Skin epidermis (tissue), 12 donors: ENCODE measurements at regions not wholly inside any gene's neighbourhood (a gene's known extent, or its start where the extent isn't known, plus 50 kb on each side); places are given as distances from the start of the nearest gene placed in this dataset.
A peak's percentile ranks its signal among the peaks of the same experiment; 100 is the strongest.

Source experiments
- H3K27ac ChIP-seq, 21 experiments: fragments of 200-600 bp; sonication (generic) in 11 of 21; one replicate each; pipeline ENCODE4 v1.5.0; 2020; ENCODE audit warnings: mild to moderate bottlenecking in 3 of 21, inconsistent platforms in 2 of 21, moderate library complexity in 2 of 21
- H3K4me3 ChIP-seq, 7 experiments: fragments of 200-600 bp; sonication (generic) in 2 of 7; one replicate each; pipeline ENCODE4 v1.5.0; 2020; ENCODE audit warnings: inconsistent platforms in 2 of 7, mild to moderate bottlenecking in 2 of 7, moderate library complexity in 1 of 7

DNA sequence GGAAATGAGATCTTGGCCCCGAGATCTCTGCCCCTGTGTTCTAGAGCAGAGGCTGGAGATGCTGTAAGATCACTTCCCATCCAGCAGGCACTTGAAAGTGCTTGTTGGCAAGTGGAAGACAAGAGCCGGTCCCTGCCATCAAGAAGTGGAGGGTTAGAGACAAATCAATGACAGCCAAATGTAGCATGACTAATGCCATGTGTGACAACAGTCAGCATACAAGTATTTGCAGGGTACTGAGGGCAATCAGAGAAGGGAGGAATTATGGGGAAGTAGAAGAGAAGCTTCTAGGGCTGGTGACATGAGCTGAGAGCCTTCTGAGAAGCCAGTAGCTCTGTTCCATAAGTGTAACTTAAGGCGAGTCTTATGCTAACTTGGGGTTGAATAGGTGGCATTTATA is 58.6 kb downstream of the TMEM17 start:
- no peak overlapping the region for H3K27ac ChIP-seq

DNA sequence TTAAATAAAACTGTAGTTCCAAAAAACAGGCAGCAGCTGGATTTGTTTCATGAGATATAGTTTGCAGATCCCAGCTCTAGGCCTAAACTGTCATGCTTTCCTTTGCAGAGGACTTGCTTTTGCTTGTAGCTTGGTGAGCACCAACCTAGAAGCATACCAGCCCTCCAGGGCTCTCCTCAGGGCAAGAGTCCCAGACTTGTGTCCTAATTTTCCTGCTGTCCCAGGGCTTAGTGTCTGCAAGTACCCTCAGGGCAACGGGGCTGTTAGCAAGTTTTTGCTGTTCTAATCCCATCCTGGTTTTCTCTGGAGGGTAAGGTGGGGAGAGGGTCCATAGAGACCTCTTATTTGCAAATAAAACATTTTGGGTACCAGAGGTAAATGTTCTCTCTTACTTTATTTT is 59.5 kb downstream of the TMEM17 start:
- no peak overlapping the region for H3K27ac ChIP-seq
- peak overlapping the region in 1 of 7 experiments; percentile 11 for H3K4me3 ChIP-seq

More for the DNA sequence above, 58.6 kb downstream of the TMEM17 start:
- no peak overlapping the region for H3K4me3 ChIP-seq

DNA sequence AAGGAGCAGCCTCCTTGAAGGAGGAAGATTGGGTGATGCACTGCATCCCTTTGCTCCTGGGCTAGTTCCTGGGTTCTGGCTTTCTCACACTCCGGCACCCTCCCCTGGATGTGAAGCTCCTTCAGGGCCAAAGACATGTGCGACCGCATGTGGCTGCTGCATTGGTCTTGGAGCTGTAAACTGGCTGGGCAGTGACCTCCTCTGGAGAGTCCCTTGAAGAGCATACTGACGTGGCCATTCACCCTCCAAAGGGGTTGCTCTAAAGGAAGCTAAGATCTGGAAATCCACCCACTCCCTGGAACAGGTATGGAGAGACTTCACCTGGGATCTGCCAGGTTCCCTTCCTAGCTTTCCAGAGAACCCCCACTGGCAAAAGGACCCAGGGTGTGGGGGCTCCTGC is 62.1 kb downstream of the TMEM17 start:
- peak overlapping the region in 1 of 21 experiments; percentile 65 for H3K27ac ChIP-seq
- H3K4me3 ChIP-seq: peak overlapping the region in 1 of 7 experiments; percentile 28

DNA sequence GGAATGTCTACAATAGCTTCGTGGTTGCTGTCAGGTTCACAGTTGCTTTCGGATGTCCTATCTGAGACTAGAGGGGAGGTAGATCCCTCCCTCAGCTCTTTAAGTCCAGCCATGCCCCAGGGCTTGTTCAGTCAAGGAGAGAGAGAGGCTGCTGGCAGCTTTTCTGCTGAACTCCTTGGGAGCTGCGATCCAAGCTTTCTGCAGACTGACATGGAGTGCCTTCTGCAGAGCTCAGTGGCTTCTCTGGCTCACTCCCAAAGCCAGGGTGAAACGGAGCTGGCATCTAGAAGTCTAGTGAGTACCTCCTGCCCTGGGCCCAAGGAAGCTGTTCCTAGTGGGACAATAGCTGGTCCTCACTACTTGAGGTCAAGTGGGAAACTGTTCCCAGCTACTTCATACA is 62.5 kb downstream of the TMEM17 start:
- peak overlapping the region in 1 of 7 experiments; percentile 28 for H3K4me3 ChIP-seq
- peak overlapping the region in 1 of 21 experiments; percentile 65 for H3K27ac ChIP-seq

DNA sequence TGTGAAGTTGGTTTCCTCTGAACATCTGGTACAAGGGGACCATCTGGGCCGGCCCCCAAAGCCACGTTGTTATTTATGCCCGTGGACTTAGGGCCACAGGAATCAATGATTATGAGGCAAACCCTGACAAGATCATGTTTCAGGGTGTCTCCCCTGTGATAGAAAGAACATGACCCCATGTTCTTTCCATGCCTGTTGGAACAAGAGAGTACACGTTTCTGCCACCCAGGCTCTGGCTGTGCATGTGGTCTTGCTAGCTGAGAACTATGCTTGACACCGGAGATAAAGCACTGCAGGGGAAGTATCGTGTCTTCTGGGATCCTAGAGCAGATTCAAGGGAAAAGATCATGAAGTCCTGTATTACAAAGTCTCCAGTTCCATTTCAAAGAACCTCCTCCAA is 64.2 kb downstream of the TMEM17 start:
- peak overlapping the region in 3 of 21 experiments; percentile 15 to 65 (median 57) for H3K27ac ChIP-seq
- no peak overlapping the region for H3K4me3 ChIP-seq

DNA sequence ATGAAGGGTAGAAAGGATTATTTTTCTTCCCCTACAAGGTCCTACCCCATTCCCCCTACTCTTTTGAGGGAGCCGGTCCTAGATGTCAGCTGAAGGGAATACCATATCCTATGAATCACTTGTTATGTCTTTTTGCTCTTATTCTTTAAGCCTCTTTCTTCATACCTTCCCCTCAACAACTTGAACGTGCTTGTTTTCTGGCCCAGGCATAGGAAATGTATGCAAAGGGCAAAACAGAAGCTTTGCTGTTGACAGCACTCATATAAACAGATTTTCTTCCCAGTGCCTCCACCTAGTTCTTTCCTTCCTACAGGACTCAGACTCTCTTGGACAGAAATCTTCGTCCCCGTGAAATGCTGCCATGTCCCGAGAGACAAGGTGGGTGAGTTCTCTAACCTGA is 64.6 kb downstream of the TMEM17 start:
- Histone ChIP-seq H3K27ac (peak overlapping the region in 3 of 21 experiments; percentile 15 to 65 (median 57)), H3K4me3 (no peak overlapping the region)

DNA sequence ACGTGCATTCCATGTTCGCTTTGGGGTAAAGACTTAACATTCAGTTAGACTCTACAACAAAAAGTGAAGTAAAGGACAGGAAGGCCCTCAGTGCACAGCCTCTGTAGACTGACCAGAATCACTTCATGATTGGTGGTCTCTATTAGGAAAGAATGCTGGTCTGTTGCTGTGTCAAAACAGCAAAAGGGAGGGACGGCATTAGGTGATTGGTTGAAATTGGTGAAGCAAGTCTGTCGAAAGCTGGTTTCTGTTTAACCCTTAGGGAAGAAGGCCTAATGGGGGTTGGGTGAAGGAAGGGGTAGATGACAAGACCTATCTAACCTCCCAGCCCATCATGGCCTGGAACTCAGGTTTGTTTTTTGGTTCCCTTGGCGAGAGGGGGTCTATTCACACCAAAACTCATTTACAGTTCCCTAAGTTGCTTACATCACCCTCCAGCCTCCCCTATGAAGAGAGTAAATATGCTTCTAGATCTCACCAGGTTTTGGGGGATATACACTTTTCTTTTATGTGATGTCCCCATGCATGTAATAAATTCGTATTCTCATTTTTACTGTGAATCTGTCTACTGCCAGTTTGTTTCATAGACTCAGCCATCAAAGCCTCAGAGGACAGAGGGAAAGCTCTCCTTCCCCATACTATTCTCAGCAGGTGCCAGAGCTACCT is 65.6 kb downstream of the TMEM17 start:
- no peak overlapping the region for H3K4me3 ChIP-seq
- peak overlapping the region in 1 of 21 experiments; percentile 65 for H3K27ac ChIP-seq

DNA sequence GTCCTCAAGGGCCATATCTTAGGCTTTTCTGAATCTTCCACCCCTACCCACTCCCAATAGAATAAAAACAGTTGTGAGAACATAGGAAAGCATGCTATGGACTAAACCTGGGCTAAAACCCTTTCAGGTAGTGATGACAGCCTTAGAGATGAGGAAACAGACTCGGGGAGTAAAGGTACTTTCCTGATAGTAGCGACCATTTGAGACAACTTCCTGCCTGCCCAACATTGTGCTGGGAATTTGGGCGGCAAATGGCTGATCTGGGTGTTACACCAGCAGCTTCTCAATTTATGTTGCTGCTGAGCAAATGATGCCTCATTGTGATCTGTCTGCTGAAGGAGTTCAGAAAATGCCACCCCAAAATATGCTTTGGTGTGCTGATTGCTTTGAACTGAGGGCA is 66.6 kb downstream of the TMEM17 start:
- Histone ChIP-seq H3K4me3 (no peak overlapping the region), H3K27ac (no peak overlapping the region)

DNA sequence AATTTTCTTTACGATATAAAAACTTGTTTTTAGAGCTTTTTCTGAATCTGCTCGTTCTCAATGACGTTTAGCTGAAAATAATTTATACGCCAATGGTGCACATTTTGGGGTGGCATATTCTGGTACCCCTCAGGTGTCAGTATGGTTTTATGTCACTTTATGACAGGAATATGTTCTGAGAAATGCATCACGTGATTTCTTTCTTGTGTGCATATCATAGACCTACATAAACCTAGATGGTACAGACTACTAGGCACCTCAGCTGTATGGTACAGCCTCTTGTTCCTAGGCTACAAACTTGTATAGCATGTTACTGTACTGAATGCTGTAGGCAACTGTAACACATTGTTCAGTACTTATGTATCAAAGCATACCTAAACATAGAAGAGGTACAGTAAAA is 68.2 kb downstream of the TMEM17 start:
- Histone ChIP-seq H3K27ac (no peak overlapping the region), H3K4me3 (no peak overlapping the region)

DNA sequence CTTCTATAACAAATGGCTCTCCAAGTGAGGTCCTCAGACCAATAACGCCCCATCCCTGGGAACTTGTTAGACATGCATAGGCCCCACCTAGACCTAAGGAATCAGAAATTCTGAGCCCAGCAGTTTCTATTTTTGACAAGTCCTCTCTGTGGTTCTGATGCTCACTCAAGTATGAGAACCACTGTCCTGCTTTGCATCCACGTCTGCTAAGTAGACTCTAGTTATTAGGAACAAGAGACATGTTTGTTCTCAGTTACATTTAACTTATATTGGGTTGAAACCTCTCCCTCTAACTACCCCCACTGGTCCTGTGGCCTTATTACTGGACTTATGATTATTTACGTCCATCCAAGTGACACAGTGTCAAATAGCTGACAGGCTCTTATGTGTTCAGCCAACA is 70.3 kb downstream of the TMEM17 start:
- no peak overlapping the region for H3K4me3 ChIP-seq
- no peak overlapping the region for H3K27ac ChIP-seq

DNA sequence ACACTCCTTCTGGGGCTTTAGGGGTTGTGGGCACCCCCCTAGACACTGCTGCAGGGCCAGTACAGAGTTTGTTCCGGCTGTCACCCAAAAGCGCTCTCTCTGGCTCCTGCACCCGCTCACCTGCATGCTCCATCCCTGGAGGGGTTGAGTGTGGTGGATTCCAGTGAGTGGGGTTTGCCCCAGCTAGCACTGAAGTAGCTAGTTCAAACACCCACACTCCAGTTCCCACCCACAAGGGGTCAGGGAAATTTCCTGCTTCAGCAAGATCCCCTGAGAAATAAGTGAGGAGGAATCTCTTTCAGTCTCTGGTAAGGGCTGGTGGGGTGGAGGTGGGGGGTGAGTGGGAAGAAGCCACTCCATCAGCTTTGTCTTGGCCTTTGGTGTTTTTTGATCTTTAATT is 73.6 kb downstream of the TMEM17 start:
- H3K4me3 ChIP-seq: no peak overlapping the region

DNA sequence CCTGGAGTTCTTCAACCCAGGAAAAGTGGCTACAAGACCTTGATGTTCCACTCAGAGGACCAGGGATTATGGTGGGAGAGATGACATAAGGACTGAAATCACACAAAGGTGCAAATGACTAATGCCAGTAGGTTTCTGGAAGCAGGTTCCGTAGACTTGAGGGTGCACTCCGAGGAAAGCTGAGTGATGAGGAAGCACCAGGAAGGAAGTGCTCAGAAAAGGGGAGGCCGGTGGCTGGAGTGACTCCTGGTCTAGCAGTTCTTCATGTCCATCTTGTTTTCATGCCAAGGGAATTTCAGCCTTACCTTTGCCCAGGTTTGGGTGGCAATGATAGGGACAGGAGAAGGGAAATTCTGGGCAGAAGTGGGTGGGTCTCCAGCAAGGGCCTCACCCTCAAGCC is 74.5 kb downstream of the TMEM17 start:
- H3K27ac ChIP-seq: no peak overlapping the region

More for the DNA sequence above, 73.6 kb downstream of the TMEM17 start:
- H3K27ac ChIP-seq: no peak overlapping the region

DNA sequence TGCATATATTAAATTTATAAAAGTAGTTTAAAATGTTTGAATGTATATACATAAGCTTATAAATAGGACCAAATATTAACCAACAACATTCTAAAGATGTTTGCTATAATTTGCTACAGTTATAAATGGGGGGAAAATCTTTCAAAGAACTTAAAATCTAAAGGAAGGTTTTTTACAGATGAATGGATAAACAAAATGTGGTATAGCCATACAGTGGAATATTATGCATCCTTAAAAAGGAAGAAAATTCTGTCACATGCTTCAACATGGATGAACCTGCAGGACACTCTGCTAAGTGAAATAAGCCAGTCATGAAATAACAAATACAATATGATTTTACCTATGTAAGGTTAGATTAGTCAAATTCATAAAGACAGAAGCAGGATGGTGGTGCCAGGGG is 75.8 kb downstream of the TMEM17 start:
- Histone ChIP-seq H3K4me3 (no peak overlapping the region), H3K27ac (no peak overlapping the region)

More for the DNA sequence above, 74.5 kb downstream of the TMEM17 start:
- H3K4me3 ChIP-seq: no peak overlapping the region

DNA sequence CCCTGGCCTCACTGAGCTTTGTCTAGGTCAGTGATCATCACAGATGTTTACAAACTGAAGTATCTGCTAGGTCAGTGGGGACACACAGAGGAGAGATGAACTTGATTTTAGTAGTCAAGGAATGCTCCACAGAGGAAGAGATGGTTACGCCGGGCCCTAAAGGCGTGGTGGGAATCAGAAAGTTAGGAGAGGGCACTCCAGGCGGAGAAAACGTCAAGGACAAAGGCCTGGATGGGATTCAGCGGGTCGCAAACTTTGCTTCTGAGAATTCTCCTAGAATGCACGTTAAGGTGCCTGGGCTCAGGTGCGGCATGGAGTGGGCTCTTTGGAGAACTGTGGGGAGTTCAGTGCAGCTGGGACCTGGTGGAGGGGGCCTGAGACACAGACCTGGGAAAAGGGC is 78.8 kb downstream of the TMEM17 start:
- no peak overlapping the region for H3K27ac ChIP-seq
- H3K4me3 ChIP-seq: no peak overlapping the region

DNA sequence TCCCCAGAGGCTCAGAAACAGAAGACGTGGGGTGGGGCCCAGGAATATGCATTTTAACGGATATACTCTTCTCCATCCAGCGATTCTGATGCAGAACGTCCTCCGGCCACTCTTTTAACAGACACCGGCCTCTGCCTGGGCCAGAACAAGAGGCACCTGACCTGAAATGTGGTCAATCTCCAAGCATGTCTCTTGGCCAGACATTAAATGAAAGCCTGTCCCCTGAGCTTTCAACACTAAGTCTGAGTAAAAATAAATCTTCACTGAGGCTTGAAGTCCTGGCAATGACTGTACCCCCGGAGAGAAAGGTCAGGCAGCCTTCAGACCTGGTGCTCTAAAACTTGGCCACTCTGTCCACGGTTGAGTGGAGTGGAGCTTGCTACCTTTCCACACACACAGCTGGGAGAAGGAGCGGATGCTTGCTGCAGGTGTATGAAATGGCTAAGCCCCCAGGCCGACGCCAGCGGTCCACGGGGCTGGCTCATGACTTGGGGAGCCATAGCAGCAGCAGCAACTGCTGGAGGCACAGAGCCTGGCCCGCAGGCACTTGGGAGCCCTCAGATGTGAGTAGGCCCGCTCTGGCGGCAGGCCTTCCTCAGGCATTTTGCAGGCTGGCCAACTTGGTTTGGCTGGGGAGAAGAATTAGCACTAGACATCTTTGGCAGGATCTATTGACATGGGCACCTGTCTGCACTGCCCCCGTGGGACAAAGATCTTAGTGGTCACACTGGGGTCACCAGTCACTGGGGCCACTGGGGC is 79.7 kb downstream of the TMEM17 start:
- Histone ChIP-seq H3K27ac (peak overlapping the region in 1 of 21 experiments; percentile 32), H3K4me3 (no peak overlapping the region)

DNA sequence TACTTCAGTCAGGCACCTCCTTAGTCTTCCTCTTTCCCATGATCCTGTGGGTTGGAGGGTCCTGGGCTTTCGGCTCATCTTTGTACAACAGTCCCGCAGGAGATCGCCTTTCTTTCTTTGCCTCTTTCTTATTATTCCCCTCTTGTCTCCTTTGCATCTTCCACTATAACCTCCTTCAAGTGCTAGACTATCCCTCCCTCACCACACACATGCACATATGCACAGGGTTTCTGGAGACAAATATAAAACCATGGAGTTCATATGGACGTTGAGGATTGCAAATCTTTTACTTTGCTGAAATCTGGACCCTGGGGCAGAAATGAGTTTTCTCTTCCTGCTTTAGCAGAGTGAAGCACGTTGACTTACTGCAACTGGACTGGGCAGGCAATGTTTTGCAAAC is 80.3 kb downstream of the TMEM17 start:
- no peak overlapping the region for H3K4me3 ChIP-seq
- H3K27ac ChIP-seq: peak overlapping the region in 2 of 21 experiments; percentile 10 to 32

DNA sequence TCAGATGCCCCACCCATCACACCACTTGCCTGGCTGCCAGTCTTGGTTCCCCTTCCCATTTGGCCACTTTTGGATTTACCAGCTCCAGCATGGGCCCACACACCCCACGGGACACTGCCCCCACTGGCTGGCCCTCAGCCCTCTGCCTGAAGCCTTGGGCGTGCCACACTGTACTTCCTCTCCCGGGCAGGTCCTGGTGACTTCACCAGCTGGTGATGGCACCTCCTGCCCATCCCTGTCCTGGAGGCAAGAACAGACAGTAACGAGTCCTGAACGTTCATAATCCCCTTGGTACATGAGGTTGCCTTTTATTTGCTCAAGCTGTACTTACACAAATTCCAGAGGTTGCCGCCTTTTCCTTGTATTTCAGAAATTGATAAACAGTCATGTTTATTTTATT is 81.1 kb downstream of the TMEM17 start:
- H3K27ac ChIP-seq: peak overlapping the region in 5 of 21 experiments; percentile 4 to 52 (median 41)
- H3K4me3 ChIP-seq: no peak overlapping the region

DNA sequence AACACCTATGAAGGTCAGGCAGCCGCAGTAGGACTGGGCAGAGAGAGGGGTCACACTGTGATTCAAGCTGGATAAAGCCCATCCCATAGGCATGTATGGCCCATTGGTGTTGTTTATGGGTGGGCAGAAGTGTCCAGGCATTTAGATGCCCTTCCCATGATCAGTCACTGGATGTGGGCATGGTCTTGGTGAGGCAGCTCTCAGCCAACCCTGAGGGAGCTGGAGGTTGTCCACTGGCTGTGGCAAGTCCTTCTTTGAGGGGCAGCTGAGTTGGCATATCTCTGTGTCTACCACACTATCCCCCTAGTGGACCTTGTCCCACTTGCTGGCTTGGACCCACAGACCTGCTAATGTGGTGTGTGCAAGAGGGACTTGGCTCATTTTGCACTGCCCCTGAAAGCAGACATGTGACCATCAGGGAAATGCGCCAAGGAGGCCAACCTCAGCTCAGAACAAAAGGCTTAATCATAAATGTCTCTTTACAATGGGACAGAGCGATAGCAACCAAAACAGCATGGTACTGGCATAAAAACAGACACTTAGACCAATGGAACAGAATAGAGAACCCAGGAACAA is 82.0 kb downstream of the TMEM17 start:
- Histone ChIP-seq H3K4me3 (no peak overlapping the region), H3K27ac (peak overlapping the region in 8 of 21 experiments; percentile 6 to 52 (median 28))

DNA sequence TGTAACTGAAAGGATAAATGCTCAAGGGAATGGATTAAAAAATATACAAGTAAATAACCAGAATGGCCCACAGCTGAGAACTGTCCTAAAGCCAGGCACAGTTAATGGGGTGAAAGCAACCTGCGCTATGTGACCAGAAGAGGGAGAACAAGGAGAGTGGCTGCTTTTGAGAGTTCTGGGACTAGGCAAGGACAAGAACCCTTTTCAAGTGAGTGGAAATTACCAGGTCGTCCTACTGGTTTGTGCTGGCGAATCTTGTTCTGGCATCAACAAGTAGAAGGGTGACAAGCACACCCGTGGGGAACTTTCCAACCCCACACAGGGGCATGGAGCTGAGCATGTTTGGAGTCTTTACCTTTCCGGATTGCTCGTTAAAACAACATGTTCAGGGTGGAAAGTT is 82.8 kb downstream of the TMEM17 start:
- Histone ChIP-seq H3K4me3 (no peak overlapping the region), H3K27ac (peak overlapping the region in 4 of 21 experiments; percentile 24 to 52 (median 36))

DNA sequence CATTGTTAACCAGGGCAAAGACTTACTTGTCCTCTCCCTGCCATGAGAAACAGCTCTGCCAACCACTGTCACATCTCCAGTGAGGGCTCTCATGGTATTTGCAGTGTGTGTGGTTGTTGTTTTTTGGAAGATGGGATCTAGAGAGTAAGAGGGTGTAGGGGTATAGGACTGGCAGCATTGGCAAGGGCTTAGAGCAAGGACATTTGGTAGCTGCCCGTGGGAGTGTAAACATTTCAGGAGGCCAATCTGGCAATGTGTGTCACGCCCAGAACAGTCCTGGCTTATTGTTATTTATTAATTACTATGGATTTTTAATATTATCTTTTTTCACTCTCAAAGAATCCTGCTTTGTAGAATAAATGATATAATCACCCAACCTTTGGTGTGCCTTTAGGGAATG is 90.5 kb downstream of the TMEM17 start:
- H3K4me3 ChIP-seq: no peak overlapping the region
- H3K27ac ChIP-seq: peak overlapping the region in 7 of 21 experiments; percentile 23 to 45 (median 43)

DNA sequence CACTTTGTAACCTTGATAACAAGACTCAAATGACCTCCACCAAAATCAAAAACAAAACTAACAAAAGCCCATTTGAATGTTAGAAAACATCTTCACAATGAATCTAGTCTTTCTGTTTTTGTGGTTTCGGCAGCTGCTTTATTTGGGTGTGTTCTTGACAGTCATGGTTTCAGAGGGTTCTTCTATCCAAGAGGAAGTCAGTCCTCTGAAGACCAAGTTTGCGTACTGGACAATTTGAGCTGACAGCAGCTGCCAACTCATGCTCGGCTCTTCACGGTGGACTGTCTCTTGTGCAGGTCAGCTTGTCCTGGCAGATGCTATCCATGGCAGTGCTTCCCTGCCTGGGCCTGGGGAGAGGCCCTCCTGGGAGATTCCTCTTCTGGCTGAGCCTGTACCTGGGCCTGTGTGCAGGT is 91.0 kb downstream of the TMEM17 start:
- Histone ChIP-seq H3K27ac (peak overlapping the region in 7 of 21 experiments; percentile 6 to 45 (median 41)), H3K4me3 (no peak overlapping the region)
